Liver (tissue), 8 donors: ENCODE measurements at regions not wholly inside any gene's neighbourhood (a gene's known extent, or its start where the extent isn't known, plus 50 kb on each side); places are given as distances from the start of the nearest gene placed in this dataset.

Experiments
- DNase-seq: peaks from one replicate; pipeline ENCODE4 v3.0.0-alpha.2; 2017; ENCODE audit warnings: low spot score
- H3K27ac ChIP-seq, 2 donors: one replicate each; pipeline ENCODE4 v1.7.0; 2013; ENCODE audit warnings: inconsistent platforms in 2 of 2, low read length in 2 of 2, control low read depth in 1 of 2, low read depth in 1 of 2, mild to moderate bottlenecking in 1 of 2
- H3K27me3 ChIP-seq, 4 donors: one replicate each; pipeline versions ENCODE4 v1.6.1 to v1.7.0; 2013; ENCODE audit warnings: low read length in 3 of 4, inconsistent platforms in 1 of 4, mild to moderate bottlenecking in 1 of 4, moderate library complexity in 1 of 4; ENCODE audit not compliant: control insufficient read depth in 4 of 4, insufficient read depth in 4 of 4
- H3K36me3 ChIP-seq, 4 donors: one replicate each; pipeline versions ENCODE4 v1.6.1 to v1.7.0; 2013; ENCODE audit warnings: low read length in 3 of 4, mild to moderate bottlenecking in 3 of 4, low read depth in 1 of 4, moderate library complexity in 1 of 4; ENCODE audit not compliant: control insufficient read depth in 4 of 4, insufficient read depth in 3 of 4
- H3K4me1 ChIP-seq, 4 donors: one replicate each; pipeline versions ENCODE4 v1.6.1 to v1.7.0; 2013; ENCODE audit warnings: low read length in 3 of 4, mild to moderate bottlenecking in 3 of 4, moderate library complexity in 1 of 4; ENCODE audit not compliant: control insufficient read depth in 4 of 4, insufficient read depth in 4 of 4
- H3K4me3 ChIP-seq, 3 donors: one replicate each; pipeline versions ENCODE4 v1.6.1 to v1.7.0; 2013; ENCODE audit warnings: low read length in 3 of 3, control low read depth in 1 of 3, low read depth in 1 of 3, mild to moderate bottlenecking in 1 of 3
- H3K9ac ChIP-seq, 2 donors: one replicate each; pipeline ENCODE4 v1.7.0; 2013; ENCODE audit warnings: low read length in 2 of 2, mild to moderate bottlenecking in 2 of 2, moderate library complexity in 2 of 2, control low read depth in 1 of 2, low read depth in 1 of 2
- H3K9me3 ChIP-seq, 4 donors: one replicate each; pipeline versions ENCODE4 v1.6.1 to v1.7.0; 2013; ENCODE audit warnings: low read length in 3 of 4; ENCODE audit not compliant: control insufficient read depth in 4 of 4
- ATF3 ChIP-seq: IDR thresholded peaks from 2 replicates; pipeline ENCODE4 v1.6.1; 2016; ENCODE audit warnings: antibody characterized with exemption
- CTCF ChIP-seq: fragments of 150-350 bp; IDR thresholded peaks from 2 replicates; pipeline ENCODE4 v1.5.1; 2017; ENCODE audit warnings: improper control_type of control experiment, low read depth, low read length; ENCODE audit not compliant: missing input control
- EGR1 ChIP-seq, 2 donors: IDR thresholded peaks; 2 replicates each; pipeline ENCODE4 v1.6.1; 2016 to 2018; ENCODE audit warnings: antibody characterized with exemption in 2 of 2, low read depth in 2 of 2
- FOXA1 ChIP-seq: IDR thresholded peaks from 2 replicates; pipeline ENCODE4 v1.6.1; 2016; ENCODE audit warnings: antibody characterized with exemption
- FOXA2 ChIP-seq: IDR thresholded peaks from 2 replicates; pipeline ENCODE4 v1.6.1; 2016; ENCODE audit warnings: antibody characterized with exemption
- GABPA ChIP-seq, 2 donors: IDR thresholded peaks in 1 of 2; conservative IDR thresholded peaks in 1 of 2; 2 replicates each; pipeline ENCODE4 v1.6.1; 2016; ENCODE audit warnings: antibody characterized with exemption in 2 of 2, mild to moderate bottlenecking in 1 of 2, moderate library complexity in 1 of 2
- HNF4A ChIP-seq, 2 donors: conservative IDR thresholded peaks; 2 replicates each; pipeline ENCODE4 v1.6.1; 2016; ENCODE audit warnings: antibody characterized with exemption in 2 of 2, mild to moderate bottlenecking in 2 of 2
- HNF4G ChIP-seq: IDR thresholded peaks from 2 replicates; pipeline ENCODE4 v1.6.1; 2016; ENCODE audit warnings: antibody characterized with exemption
- JUND ChIP-seq, 2 donors: IDR thresholded peaks; 2 replicates each; pipeline ENCODE4 v1.6.1; 2016; ENCODE audit warnings: antibody characterized with exemption in 2 of 2
- MAX ChIP-seq: IDR thresholded peaks from 2 replicates; pipeline ENCODE4 v1.6.1; 2016; ENCODE audit warnings: antibody characterized with exemption
- NR2F2 ChIP-seq: IDR thresholded peaks from 2 replicates; pipeline ENCODE4 v1.6.1; 2016; ENCODE audit warnings: antibody characterized with exemption
- RAD21 ChIP-seq, 2 donors: IDR thresholded peaks; 2 replicates each; pipeline ENCODE4 v1.6.1; 2016; ENCODE audit warnings: antibody characterized with exemption in 2 of 2, mild to moderate bottlenecking in 2 of 2
- RXRA ChIP-seq, 2 donors: IDR thresholded peaks; 2 replicates each; pipeline ENCODE4 v1.6.1; 2017 to 2018; ENCODE audit warnings: antibody characterized with exemption in 2 of 2, mild to moderate bottlenecking in 1 of 2
- SP1 ChIP-seq: IDR thresholded peaks from 2 replicates; pipeline ENCODE4 v1.6.1; 2018; ENCODE audit warnings: antibody characterized with exemption, mild to moderate bottlenecking
- TAF1 ChIP-seq: conservative IDR thresholded peaks from 2 replicates; pipeline ENCODE4 v1.6.1; 2016; ENCODE audit warnings: antibody characterized with exemption, mild to moderate bottlenecking
- YY1 ChIP-seq: IDR thresholded peaks from 2 replicates; pipeline ENCODE4 v1.6.1; 2016; ENCODE audit warnings: antibody characterized with exemption, mild to moderate bottlenecking
- ZBTB33 ChIP-seq: IDR thresholded peaks from 2 replicates; pipeline ENCODE4 v1.6.1; 2016; ENCODE audit warnings: antibody characterized with exemption
- WGBS: extraction: QIAGEN DNeasy Blood & Tissue Kit; methylation state at CpG from one replicate; pipeline ENCODE4 v1.1.7; 2013; 5-methylcytosine and 5-hydroxymethylcytosine counted together
- TF ChIP-seq, protein P1 (sequence below): IDR thresholded peaks from 2 replicates; pipeline ENCODE4 v1.6.1; 2016; ENCODE audit warnings: antibody characterized with exemption, mild to moderate bottlenecking
- donor health status: healthy.
- donor health status: healthy.
- donor health status: healthy.
- donor health status: healthy.
- donor health status: healthy.

GRCh38 chr11:76285397-76286104 lies 79.2 kb upstream of the WNT11 start:
- H3K27me3 ChIP-seq: no peaks in the 10 kb centered on the region
- WGBS: 97% methylated on average over 6 of the region's 6 CpGs
- no peak for DNase-seq
- no peak overlapping the region for H3K4me3 ChIP-seq
- H3K9me3 ChIP-seq: no peaks in the 10 kb centered on the region
- no peaks in the 10 kb centered on the region for H3K4me1 ChIP-seq
- TF ChIP-seq HNF4G (no peak), CTCF (no peak), RAD21 (IDR thresholded peaks at IDR 0.05) (no peak), MAX (no peak), ATF3 (no peak), JUND (IDR thresholded peaks at IDR 0.05) (no peak), NR2F2 (no peak), GABPA (IDR thresholded peaks at IDR 0.05 in 1 of 2, conservative IDR thresholded peaks at IDR 0.05 in 1 of 2) (no peak), HNF4A (conservative IDR thresholded peaks at IDR 0.05) (no peak), RXRA (IDR thresholded peaks at IDR 0.05) (no peak), SP1 (no peak), ZBTB33 (no peak), FOXA1 (no peak), TAF1 (no peak), FOXA2 (no peak), YY1 (no peak), EGR1 (IDR thresholded peaks at IDR 0.05; ENCODE audit: low read depth in 2 of 2) (no peak)
- TF ChIP-seq, protein P1, sequence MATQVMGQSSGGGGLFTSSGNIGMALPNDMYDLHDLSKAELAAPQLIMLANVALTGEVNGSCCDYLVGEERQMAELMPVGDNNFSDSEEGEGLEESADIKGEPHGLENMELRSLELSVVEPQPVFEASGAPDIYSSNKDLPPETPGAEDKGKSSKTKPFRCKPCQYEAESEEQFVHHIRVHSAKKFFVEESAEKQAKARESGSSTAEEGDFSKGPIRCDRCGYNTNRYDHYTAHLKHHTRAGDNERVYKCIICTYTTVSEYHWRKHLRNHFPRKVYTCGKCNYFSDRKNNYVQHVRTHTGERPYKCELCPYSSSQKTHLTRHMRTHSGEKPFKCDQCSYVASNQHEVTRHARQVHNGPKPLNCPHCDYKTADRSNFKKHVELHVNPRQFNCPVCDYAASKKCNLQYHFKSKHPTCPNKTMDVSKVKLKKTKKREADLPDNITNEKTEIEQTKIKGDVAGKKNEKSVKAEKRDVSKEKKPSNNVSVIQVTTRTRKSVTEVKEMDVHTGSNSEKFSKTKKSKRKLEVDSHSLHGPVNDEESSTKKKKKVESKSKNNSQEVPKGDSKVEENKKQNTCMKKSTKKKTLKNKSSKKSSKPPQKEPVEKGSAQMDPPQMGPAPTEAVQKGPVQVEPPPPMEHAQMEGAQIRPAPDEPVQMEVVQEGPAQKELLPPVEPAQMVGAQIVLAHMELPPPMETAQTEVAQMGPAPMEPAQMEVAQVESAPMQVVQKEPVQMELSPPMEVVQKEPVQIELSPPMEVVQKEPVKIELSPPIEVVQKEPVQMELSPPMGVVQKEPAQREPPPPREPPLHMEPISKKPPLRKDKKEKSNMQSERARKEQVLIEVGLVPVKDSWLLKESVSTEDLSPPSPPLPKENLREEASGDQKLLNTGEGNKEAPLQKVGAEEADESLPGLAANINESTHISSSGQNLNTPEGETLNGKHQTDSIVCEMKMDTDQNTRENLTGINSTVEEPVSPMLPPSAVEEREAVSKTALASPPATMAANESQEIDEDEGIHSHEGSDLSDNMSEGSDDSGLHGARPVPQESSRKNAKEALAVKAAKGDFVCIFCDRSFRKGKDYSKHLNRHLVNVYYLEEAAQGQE: no peak
- H3K27ac ChIP-seq: no peak overlapping the region
- no peak overlapping the region for H3K9ac ChIP-seq
- no peaks in the 10 kb centered on the region for H3K36me3 ChIP-seq
